Natural killer cell (primary cell): ENCODE measurements at regions not wholly inside any gene's neighbourhood (a gene's known extent, or its start where the extent isn't known, plus 50 kb on each side); places are given as distances from the start of the nearest gene placed in this dataset.
"Not testable (repeated sequence)": the region's sequence is repeated elsewhere in the genome, so short reads cannot be mapped to it uniquely, and the experiment has no call there.

Source experiments
- ATAC-seq, 3 donors: fragments of 150-1000 bp in 2 of 3; fragments of 200-7000 bp in 1 of 3; cut with Tn5 transposase; 1 replicate in 1 of 3; 2 replicates in 2 of 3; pipeline ENCODE4 v1.10.0; 2021; ENCODE audit warnings: mild to moderate bottlenecking in 2 of 3, moderate library complexity in 2 of 3
- DNase-seq, 2 donors: peaks; one replicate each; pipeline versions ENCODE4 v3.0.0 to v3.0.0-alpha.2; 2013 to 2021; ENCODE audit warnings: mixed read lengths in 1 of 2
- H3K27ac ChIP-seq: one replicate; pipeline ENCODE4 v1.5.1; 2013; ENCODE audit warnings: mild to moderate bottlenecking, low read length
- H3K27me3 ChIP-seq: one replicate; pipeline ENCODE4 v1.6.1; 2013; ENCODE audit warnings: low read length; ENCODE audit not compliant: control insufficient read depth, insufficient read depth
- H3K36me3 ChIP-seq: one replicate; pipeline ENCODE4 v1.6.1; 2013; ENCODE audit warnings: low read length; ENCODE audit not compliant: control insufficient read depth, insufficient read depth
- H3K4me1 ChIP-seq: one replicate; pipeline ENCODE4 v1.6.1; 2013; ENCODE audit warnings: low read length; ENCODE audit not compliant: control insufficient read depth, insufficient read depth
- H3K4me3 ChIP-seq: one replicate; pipeline ENCODE4 v1.5.1; 2013; ENCODE audit warnings: low read length
- H3K9me3 ChIP-seq: one replicate; pipeline ENCODE4 v1.6.1; 2013; ENCODE audit warnings: low read length; ENCODE audit not compliant: control insufficient read depth, insufficient read depth
- H3K27ac Mint-ChIP-seq, 2 donors: one replicate each; pipeline ENCODE4 v1.8.0; 2022; ENCODE audit warnings: mild to moderate bottlenecking in 2 of 2, mixed read lengths in 2 of 2, moderate library complexity in 1 of 2
- H3K27me3 Mint-ChIP-seq, 2 donors: one replicate each; pipeline ENCODE4 v1.8.0; 2022; ENCODE audit warnings: low read depth in 2 of 2, mixed read lengths in 2 of 2
- H3K36me3 Mint-ChIP-seq: one replicate; pipeline ENCODE4 v1.8.0; 2022; ENCODE audit warnings: mixed read lengths
- H3K4me1 Mint-ChIP-seq, 2 donors: one replicate each; pipeline ENCODE4 v1.8.0; 2022; ENCODE audit warnings: mixed read lengths in 2 of 2
- H3K4me3 Mint-ChIP-seq: one replicate; pipeline ENCODE4 v1.8.0; 2022; ENCODE audit warnings: mild to moderate bottlenecking, moderate library complexity, mixed read lengths
- H3K9me3 Mint-ChIP-seq, 2 donors: one replicate each; pipeline ENCODE4 v1.8.0; 2022; ENCODE audit warnings: mixed read lengths in 2 of 2
- WGBS: methylation state at CpG from one replicate; pipeline ENCODE4 v1.1.7; 2013; ENCODE audit warnings: missing lambda C conversion rate; ENCODE audit not compliant: insufficient coverage; 5-methylcytosine and 5-hydroxymethylcytosine counted together
- intact Hi-C: fragments of 100-400 bp; cut with micrococcal nuclease; formaldehyde crosslinking; loops from one replicate; pipeline ENCODE4 v1.14.2; 2022
- TF ChIP-seq, protein P1 (sequence below): fragments of 200-600 bp; IDR thresholded peaks from one replicate; pipeline ENCODE4 v1.8.0; 2022; ENCODE audit warnings: antibody characterized with exemption

DNA sequence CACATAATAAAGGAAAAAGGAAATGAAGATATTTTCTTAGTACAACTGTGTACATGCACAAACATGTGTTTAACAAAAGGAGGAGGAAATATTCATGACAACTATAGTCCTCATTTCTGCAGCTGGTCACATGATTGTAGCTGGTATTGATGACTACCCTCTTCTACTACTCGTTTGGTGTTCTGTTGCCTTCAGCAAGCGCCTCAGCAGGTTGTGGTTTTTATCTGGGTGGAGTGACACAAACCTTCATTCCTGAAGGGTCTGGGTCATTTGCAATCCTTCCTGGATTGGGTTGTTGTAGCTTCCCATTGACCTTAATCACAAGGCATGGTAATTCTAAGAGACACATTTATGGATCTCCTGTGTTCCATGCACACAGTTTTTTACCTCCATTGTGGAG lies 1009.9 kb upstream of the USP15 start:
- peaks cover 18% of the 10 kb centered on the region for H3K9me3 ChIP-seq

DNA sequence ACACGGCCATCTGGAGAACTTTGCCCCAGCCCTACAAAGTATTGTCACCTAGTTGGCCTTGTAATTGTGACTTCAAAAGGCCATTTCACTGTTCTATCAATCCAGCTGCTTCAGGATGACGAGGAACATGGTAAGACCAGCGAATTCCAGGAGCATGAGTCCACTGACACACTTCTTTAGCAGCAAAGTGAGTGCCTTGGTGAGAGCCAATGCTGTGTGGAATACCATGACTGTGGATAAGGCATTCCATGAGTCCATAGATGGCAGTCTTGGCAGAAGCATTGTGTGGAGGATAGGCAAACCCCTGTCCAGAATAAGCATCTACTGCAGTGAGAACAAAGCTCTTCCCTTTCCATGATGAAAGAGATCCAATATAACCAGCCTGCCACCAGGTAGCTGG lies 1009.1 kb upstream of the USP15 start:
- H3K27ac Mint-ChIP-seq: no peak overlapping the region
- TF ChIP-seq, protein P1, sequence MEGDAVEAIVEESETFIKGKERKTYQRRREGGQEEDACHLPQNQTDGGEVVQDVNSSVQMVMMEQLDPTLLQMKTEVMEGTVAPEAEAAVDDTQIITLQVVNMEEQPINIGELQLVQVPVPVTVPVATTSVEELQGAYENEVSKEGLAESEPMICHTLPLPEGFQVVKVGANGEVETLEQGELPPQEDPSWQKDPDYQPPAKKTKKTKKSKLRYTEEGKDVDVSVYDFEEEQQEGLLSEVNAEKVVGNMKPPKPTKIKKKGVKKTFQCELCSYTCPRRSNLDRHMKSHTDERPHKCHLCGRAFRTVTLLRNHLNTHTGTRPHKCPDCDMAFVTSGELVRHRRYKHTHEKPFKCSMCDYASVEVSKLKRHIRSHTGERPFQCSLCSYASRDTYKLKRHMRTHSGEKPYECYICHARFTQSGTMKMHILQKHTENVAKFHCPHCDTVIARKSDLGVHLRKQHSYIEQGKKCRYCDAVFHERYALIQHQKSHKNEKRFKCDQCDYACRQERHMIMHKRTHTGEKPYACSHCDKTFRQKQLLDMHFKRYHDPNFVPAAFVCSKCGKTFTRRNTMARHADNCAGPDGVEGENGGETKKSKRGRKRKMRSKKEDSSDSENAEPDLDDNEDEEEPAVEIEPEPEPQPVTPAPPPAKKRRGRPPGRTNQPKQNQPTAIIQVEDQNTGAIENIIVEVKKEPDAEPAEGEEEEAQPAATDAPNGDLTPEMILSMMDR: no peak
- 68% methylated on average over 3 of the region's 3 CpGs for WGBS
- H3K4me1 Mint-ChIP-seq: no peaks in the 10 kb centered on the region
- Histone ChIP-seq H3K27ac (no peak overlapping the region), H3K36me3 (no peaks in the 10 kb centered on the region), H3K9me3 (peaks cover 18% of the 10 kb centered on the region), H3K4me1 (no peaks in the 10 kb centered on the region), H3K27me3 (no peaks in the 10 kb centered on the region), H3K4me3 (no peak overlapping the region)
- DNase-seq (no peak), ATAC-seq (no peak)
- H3K9me3 Mint-ChIP-seq: peaks cover 16 to 31% of the 10 kb centered on the region in 2 donors
- no peaks in the 10 kb centered on the region for H3K27me3 Mint-ChIP-seq
- peaks cover 10% of the 10 kb centered on the region for H3K36me3 Mint-ChIP-seq
- H3K4me3 Mint-ChIP-seq: no peak overlapping the region
- intact Hi-C loops: no loop called here

More for the DNA sequence above, 1009.9 kb upstream of the USP15 start:
- intact Hi-C loops: no loop called here
- Histone ChIP-seq H3K4me1 (no peaks in the 10 kb centered on the region), H3K27me3 (no peaks in the 10 kb centered on the region), H3K27ac (no peak overlapping the region), H3K4me3 (no peak overlapping the region), H3K36me3 (no peaks in the 10 kb centered on the region)
- DNase-seq: no peak
- Mint-ChIP-seq H3K36me3 (peaks cover 10% of the 10 kb centered on the region), H3K4me3 (no peak overlapping the region), H3K4me1 (no peaks in the 10 kb centered on the region), H3K27ac (no peak overlapping the region), H3K27me3 (no peaks in the 10 kb centered on the region), H3K9me3 (peaks cover 18 to 30% of the 10 kb centered on the region in 2 donors)
- ATAC-seq: no peak
- WGBS: 86% methylated on average over 1 of the region's 2 CpGs
- TF ChIP-seq, protein P1: no peak

DNA sequence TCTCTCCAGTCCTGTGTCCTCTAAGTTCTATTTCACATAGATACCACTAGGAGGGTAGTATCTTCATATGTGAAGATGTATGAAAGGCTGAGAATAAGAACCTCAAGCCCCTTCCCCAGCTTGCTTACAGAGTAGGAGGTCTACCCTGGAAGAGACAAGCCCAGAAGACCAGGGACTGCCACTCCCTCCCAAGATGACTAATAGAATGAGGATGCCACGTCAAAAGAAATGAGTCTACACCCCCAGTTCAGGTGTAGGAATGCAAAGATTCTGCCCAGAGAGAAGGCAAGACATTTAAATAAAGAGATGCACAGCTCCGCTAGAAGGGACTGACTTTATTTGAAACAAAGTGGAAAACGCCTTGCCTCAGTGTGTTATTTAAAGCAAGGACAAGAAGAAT lies 1006.0 kb upstream of the USP15 start:
- 67% methylated on average over 3 of the region's 3 CpGs for WGBS
- no peak for DNase-seq
- Mint-ChIP-seq H3K4me3 (no peak overlapping the region), H3K27ac (no peak overlapping the region), H3K36me3 (peaks cover 10% of the 10 kb centered on the region), H3K27me3 (no peaks in the 10 kb centered on the region), H3K4me1 (no peaks in the 10 kb centered on the region), H3K9me3 (peaks cover 12 to 24% of the 10 kb centered on the region in 2 donors)
- TF ChIP-seq, protein P1: no peak
- H3K36me3 ChIP-seq: no peaks in the 10 kb centered on the region
- intact Hi-C loops: no loop called here
- H3K4me1 ChIP-seq: no peaks in the 10 kb centered on the region
- no peaks in the 10 kb centered on the region for H3K27me3 ChIP-seq
- no peak overlapping the region for H3K4me3 ChIP-seq
- peaks cover 18% of the 10 kb centered on the region for H3K9me3 ChIP-seq
- ATAC-seq: no peak
- H3K27ac ChIP-seq: no peak overlapping the region

DNA sequence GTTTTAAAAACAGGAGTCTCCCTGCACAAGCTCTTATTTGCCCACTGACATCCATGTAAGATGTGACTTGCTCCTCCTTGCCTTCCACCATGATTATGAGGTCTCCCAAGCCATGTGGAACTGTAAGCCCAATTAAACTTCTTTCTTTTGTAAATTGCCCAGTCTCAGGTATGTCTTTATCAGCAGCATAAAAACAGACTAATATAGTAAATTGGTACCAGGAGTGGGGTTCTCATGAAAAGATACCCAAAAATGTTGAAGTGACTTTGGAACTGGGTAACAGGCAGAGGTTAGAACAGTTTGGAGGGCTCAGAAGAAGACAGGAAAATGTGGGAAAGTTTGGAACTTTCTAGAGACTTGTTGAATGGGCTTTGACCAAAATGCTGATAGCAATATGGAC lies 995.9 kb upstream of the USP15 start:
- peaks cover 11% of the 10 kb centered on the region for H3K9me3 ChIP-seq
- peaks cover 5 to 23% of the 10 kb centered on the region in 2 donors for H3K9me3 Mint-ChIP-seq
- H3K36me3 Mint-ChIP-seq, H3K4me1 Mint-ChIP-seq, H3K27me3 Mint-ChIP-seq, H3K4me3 ChIP-seq, H3K4me3 Mint-ChIP-seq, H3K27ac ChIP-seq, DNase-seq, H3K27me3 ChIP-seq, ATAC-seq, intact Hi-C loops, H3K4me1 ChIP-seq, H3K36me3 ChIP-seq, H3K27ac Mint-ChIP-seq: not testable (repeated sequence)
